NB4 (cell line): ENCODE measurements at regions not wholly inside any gene's neighbourhood (a gene's known extent, or its start where the extent isn't known, plus 50 kb on each side); places are given as distances from the start of the nearest gene placed in this dataset.

Experiments used
- MYC ChIP-seq: IDR thresholded peaks from 2 replicates; pipeline ENCODE4 v1.6.1; 2011; ENCODE audit warnings: low read depth, low read length
- POLR2A ChIP-seq: IDR thresholded peaks from 2 replicates; pipeline ENCODE4 v1.6.1; 2011; ENCODE audit warnings: mild to moderate bottlenecking; ENCODE audit not compliant: insufficient read length; ENCODE audit errors: extremely low read depth

- TF ChIP-seq POLR2A (no peak), MYC (no peak)
These were observed 87.4 kb downstream of the FAM9B start for GRCh38 chrX:8946563-8946962.
